Lung (tissue), 11 donors: ENCODE measurements at regions not wholly inside any gene's neighbourhood (a gene's known extent, or its start where the extent isn't known, plus 50 kb on each side); places are given as distances from the start of the nearest gene placed in this dataset.

ENCODE experiments used
- ATAC-seq: fragments of 200-7000 bp; cut with Tn5 transposase; one replicate; pipeline ENCODE4 v1.9.1; 2020; ENCODE audit warnings: moderate number of reproducible peaks; ENCODE audit not compliant: insufficient read depth, low FRiP score
- DNase-seq, 3 donors: peaks; one replicate each; pipeline ENCODE4 v3.0.0-alpha.2; 2013 to 2017
- H3K27ac ChIP-seq, 2 donors: one replicate each; pipeline ENCODE4 v1.5.1; 2013; ENCODE audit warnings: mild to moderate bottlenecking in 2 of 2, moderate library complexity in 2 of 2, control low read depth in 1 of 2, inconsistent platforms in 1 of 2, low read depth in 1 of 2, low read length in 1 of 2
- H3K27me3 ChIP-seq, 3 donors: one replicate each; pipeline ENCODE4 v1.5.1; 2013; ENCODE audit warnings: low read length in 2 of 3; ENCODE audit not compliant: control insufficient read depth in 3 of 3, insufficient read depth in 3 of 3
- H3K36me3 ChIP-seq, 4 donors: one replicate each; pipeline ENCODE4 v1.5.1; 2013; ENCODE audit warnings: low read length in 4 of 4, mild to moderate bottlenecking in 1 of 4, moderate library complexity in 1 of 4; ENCODE audit not compliant: control insufficient read depth in 4 of 4, insufficient read depth in 4 of 4
- H3K4me1 ChIP-seq, 5 donors: one replicate each; pipeline ENCODE4 v1.5.1; 2013; ENCODE audit warnings: low read length in 5 of 5, mild to moderate bottlenecking in 2 of 5, moderate library complexity in 1 of 5; ENCODE audit not compliant: control insufficient read depth in 5 of 5, insufficient read depth in 5 of 5
- H3K4me3 ChIP-seq: one replicate; pipeline ENCODE4 v1.5.1; 2013; ENCODE audit warnings: mild to moderate bottlenecking, control low read depth, moderate library complexity
- H3K9ac ChIP-seq, 2 donors: one replicate each; pipeline ENCODE4 v1.5.1; 2013; ENCODE audit warnings: low read length in 2 of 2, control low read depth in 1 of 2; ENCODE audit not compliant: insufficient read depth in 1 of 2
- H3K9me3 ChIP-seq, 4 donors: one replicate each; pipeline ENCODE4 v1.5.1; 2013; ENCODE audit warnings: low read length in 3 of 4, mild to moderate bottlenecking in 1 of 4, moderate library complexity in 1 of 4; ENCODE audit not compliant: control insufficient read depth in 4 of 4, insufficient read depth in 3 of 4
- CTCF ChIP-seq: IDR thresholded peaks from 2 replicates; pipeline ENCODE4 v1.5.1; 2012; ENCODE audit warnings: mild to moderate bottlenecking; ENCODE audit errors: control extremely low read depth, extremely low read depth
- WGBS, 2 donors: extraction: QIAGEN DNeasy Blood & Tissue Kit; methylation state at CpG; one replicate each; pipeline ENCODE4 v1.1.7; 2013; 5-methylcytosine and 5-hydroxymethylcytosine counted together
- donor health status: control.
- donor health status: control.
- donor health status: Bipolar disorder and iron deficiency.
- donor health status: healthy.
- donor health status: DM: yes; HTN: yes; CAD: no.

- TF ChIP-seq CTCF = no peak
- Histone ChIP-seq H3K9me3 (no peaks in the 10 kb centered on the region), H3K27me3 (no peaks in the 10 kb centered on the region), H3K36me3 (no peaks in the 10 kb centered on the region), H3K4me3 (no peak overlapping the region), H3K27ac (no peak overlapping the region), H3K9ac (no peak overlapping the region), H3K4me1 (no peaks in the 10 kb centered on the region)
- no peak for DNase-seq
- no peak for ATAC-seq
- WGBS, 2 donors = 78 to 80% methylated on average over 2 of the region's 2 CpGs
Measured at GRCh38 chr5:21681911-21682310, 1171.2 kb downstream of the CDH12 start.

- Histone ChIP-seq H3K4me3 (no peak overlapping the region), H3K9me3 (no peaks in the 10 kb centered on the region), H3K36me3 (no peaks in the 10 kb centered on the region), H3K4me1 (no peaks in the 10 kb centered on the region), H3K9ac (no peak overlapping the region), H3K27ac (no peak overlapping the region), H3K27me3 (no peaks in the 10 kb centered on the region)
- ATAC-seq (no peak), DNase-seq (no peak)
- WGBS, 2 donors = 87 to 96% methylated on average over 2 of the region's 2 CpGs
- TF ChIP-seq CTCF = no peak
Measured at GRCh38 chr5:21680641-21681040, 1172.5 kb downstream of the CDH12 start.

GRCh38 chr5:21680196-21680595 lies 1172.9 kb downstream of the CDH12 start:
- DNase-seq = no peak
- Histone ChIP-seq H3K9ac (no peak overlapping the region), H3K36me3 (no peaks in the 10 kb centered on the region), H3K4me3 (no peak overlapping the region), H3K4me1 (no peaks in the 10 kb centered on the region), H3K27me3 (no peaks in the 10 kb centered on the region), H3K27ac (no peak overlapping the region), H3K9me3 (no peaks in the 10 kb centered on the region)
- no peak for ATAC-seq
- TF ChIP-seq CTCF = no peak

- no peak overlapping the region for H3K4me3 ChIP-seq
- no peaks in the 10 kb centered on the region for H3K4me1 ChIP-seq
- DNase-seq (no peak), ATAC-seq (no peak)
- TF ChIP-seq CTCF = no peak
- no peak overlapping the region for H3K27ac ChIP-seq
- H3K9me3 ChIP-seq = no peaks in the 10 kb centered on the region
- 48 to 49% methylated on average over 1 of the region's 1 CpG for WGBS, 2 donors
- H3K9ac ChIP-seq = no peak overlapping the region
- H3K27me3 ChIP-seq = no peaks in the 10 kb centered on the region
- H3K36me3 ChIP-seq = no peaks in the 10 kb centered on the region
Measured at GRCh38 chr5:21678526-21678925, 1174.6 kb downstream of the CDH12 start.
